ENCODE measurements at regions not wholly inside any gene's neighbourhood (a gene's known extent, or its start where the extent isn't known, plus 50 kb on each side); places are given as distances from the start of the nearest gene placed in this dataset.
"Not testable (repeated sequence)": the region's sequence is repeated elsewhere in the genome, so short reads cannot be mapped to it uniquely, and the experiment has no call there.

- TF ChIP-seq CTCF (IDR thresholded peaks at IDR 0.05): no peak
- Histone ChIP-seq H3K27ac (no peak overlapping the region), H3K4me3 (no peak overlapping the region)
- DNase-seq (ENCODE audit: low spot score): peak; percentile 61
Observed at GRCh38 chr16:88170528-88170991, 212.2 kb upstream of the ZNF469 start.

- H3K4me3 ChIP-seq; H3K27ac ChIP-seq; DNase-seq (ENCODE audit: low spot score): not testable (repeated sequence)
Observed at GRCh38 chr16:88171126-88171525, 211.6 kb upstream of the ZNF469 start.

GRCh38 chr16:88176184-88176583 lies 206.6 kb upstream of the ZNF469 start:
- not testable (repeated sequence) for H3K4me3 ChIP-seq; H3K27ac ChIP-seq; DNase-seq (ENCODE audit: low spot score)

GRCh38 chr16:88176591-88177180 lies 206.1 kb upstream of the ZNF469 start:
- DNase-seq (ENCODE audit: low spot score): peak; percentile 24
- H3K27ac ChIP-seq, H3K4me3 ChIP-seq: not testable (repeated sequence)

GRCh38 chr16:88178251-88178650 lies 204.5 kb upstream of the ZNF469 start:
- DNase-seq (ENCODE audit: low spot score): peak; percentile 19
- H3K4me3 ChIP-seq, H3K27ac ChIP-seq: not testable (repeated sequence)

GRCh38 chr16:88178896-88179295 lies 203.9 kb upstream of the ZNF469 start:
- H3K27ac ChIP-seq, H3K4me3 ChIP-seq: not testable (repeated sequence)
- peak; percentile 26 for DNase-seq (ENCODE audit: low spot score)

DNA sequence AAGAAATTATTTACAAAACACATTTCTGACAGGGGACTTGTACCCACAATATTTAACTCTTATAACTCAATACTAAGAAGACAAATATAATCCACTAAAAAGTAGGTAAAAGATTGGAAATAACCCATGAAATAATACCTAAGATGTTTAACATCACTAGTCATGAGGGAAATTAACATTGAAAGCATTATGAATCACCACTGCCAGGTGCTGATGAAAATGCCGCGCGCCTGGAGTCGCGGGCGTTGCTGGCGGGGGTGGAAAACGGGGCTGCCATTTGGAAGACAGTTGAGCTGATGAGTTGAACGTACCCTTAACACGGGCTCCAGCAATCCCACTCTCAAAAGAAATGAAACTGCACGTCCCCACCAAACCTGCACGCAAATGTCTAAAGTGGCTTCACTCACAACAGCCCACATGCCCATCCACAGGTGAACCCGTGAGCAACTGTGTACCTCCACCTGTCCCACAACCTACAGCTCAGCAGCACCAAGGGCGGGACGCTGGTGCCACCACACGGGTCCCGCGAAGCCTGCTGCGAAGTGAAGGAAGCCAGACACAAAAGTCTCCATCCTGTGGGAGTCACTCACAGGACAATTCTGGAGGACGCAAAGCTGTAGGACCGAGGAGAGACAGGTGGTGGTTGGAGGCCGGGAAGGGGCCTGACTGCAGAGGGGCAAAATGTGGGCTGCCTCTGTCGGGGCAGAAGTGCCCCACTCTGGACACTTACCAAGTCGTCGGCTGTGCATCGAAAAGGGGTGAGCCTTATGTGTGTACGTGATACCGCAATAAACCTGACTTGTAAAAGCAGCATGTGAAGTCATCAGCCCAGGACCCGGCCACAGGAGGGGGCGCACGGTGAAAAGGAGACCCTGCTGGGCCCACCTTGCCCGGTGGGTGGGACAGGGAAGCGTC lies 199.5 kb upstream of the ZNF469 start:
- not testable (repeated sequence) for DNase-seq (ENCODE audit: low spot score); H3K27ac ChIP-seq; H3K4me3 ChIP-seq

- H3K4me3 ChIP-seq; DNase-seq (ENCODE audit: low spot score); H3K27ac ChIP-seq: not testable (repeated sequence)
Observed at GRCh38 chr16:88184053-88184452, 198.7 kb upstream of the ZNF469 start.

- H3K4me3 ChIP-seq, H3K27ac ChIP-seq: not testable (repeated sequence)
- peak; percentile 36 for DNase-seq (ENCODE audit: low spot score)
Observed at GRCh38 chr16:88184566-88185355, 198.0 kb upstream of the ZNF469 start.

DNA sequence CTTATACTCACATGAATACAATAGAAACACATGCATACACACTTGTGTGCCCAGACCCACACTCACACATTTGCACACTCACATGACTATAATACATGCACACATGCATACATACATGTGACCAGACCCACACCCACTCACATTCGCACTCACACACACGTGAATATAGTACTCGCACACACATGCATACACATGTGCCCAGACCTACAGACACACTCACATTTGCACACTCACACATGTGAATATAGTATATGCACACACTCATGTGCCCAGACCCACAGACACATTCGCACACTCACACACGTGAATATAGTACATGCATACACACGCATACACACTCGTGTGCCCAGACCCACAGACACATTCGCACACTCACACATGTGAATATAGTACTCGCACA lies 197.4 kb upstream of the ZNF469 start:
- not testable (repeated sequence) for H3K4me3 ChIP-seq; H3K27ac ChIP-seq; DNase-seq (ENCODE audit: low spot score)

- peak; percentile 59 for DNase-seq (ENCODE audit: low spot score)
- H3K4me3 ChIP-seq: peak overlapping the region; percentile 30
- not testable (repeated sequence) for H3K27ac ChIP-seq
Observed at GRCh38 chr16:88185976-88186888, 196.5 kb upstream of the ZNF469 start.

- peak; percentile 55 for DNase-seq (ENCODE audit: low spot score)
- H3K27ac ChIP-seq, H3K4me3 ChIP-seq: not testable (repeated sequence)
Observed at GRCh38 chr16:88186889-88187870, 195.6 kb upstream of the ZNF469 start.

DNA sequence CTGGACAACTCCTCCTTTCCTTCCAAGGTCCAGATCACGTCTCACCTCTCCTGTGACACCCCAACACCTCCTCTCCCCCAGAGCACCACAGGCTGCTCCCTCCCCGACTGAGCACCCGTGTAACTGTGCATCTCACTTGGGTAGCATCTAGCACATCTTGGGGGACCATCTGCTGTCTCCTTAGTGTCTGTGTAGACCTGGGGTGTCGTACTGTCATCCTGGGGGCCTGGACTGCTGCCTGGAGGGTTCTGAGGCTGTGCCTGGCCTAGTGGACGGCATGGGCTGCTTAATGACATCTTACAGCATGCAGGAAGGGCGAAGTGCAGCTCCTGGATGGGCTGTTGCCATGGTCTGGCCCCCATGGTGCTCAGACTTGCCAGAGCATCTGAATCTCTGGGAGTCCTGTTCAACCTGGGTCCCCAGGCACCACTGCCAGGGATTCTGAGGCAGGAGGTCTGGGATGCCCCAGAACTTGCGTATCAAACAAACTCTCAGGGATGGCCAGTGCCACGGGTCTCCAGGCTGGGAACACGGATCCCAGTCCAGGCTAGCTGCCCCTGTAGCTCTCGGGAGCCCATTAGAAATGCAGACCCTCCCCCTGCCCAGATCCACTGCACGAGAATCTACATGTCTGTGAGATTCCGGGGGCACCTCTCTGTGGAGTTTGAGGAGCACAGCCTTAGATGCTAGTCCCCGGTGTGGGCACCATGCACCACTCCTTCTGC lies 194.4 kb upstream of the ZNF469 start:
- H3K4me3 ChIP-seq, H3K27ac ChIP-seq: not testable (repeated sequence)
- DNase-seq (ENCODE audit: low spot score): peak; percentile 54

DNA sequence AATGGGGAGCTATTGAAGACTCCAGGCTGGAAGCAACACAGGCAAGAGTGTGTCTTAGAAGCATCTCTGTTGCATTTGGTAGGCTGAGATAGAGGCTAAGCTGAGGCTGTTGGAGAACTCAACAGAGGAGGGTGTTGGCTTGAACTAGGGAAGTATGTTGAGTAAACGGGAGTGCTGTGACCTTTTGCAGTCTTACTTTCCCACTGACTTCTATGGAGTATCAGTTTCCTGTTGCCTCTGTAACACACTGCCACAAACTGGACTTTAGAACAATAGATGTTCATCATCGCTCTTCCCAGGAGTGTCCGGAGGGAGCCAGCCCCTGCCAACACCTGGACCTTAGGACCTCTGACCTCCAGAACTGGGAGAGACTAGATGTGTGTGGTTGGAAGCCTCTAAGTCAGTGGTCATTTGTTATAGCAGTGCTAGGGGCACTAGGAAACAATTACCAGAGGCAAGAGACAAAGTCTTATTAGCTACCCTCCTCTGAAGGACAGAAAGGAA lies 192.1 kb upstream of the ZNF469 start:
- not testable (repeated sequence) for DNase-seq (ENCODE audit: low spot score); H3K27ac ChIP-seq; H3K4me3 ChIP-seq

GRCh38 chr16:88191168-88191567 lies 191.6 kb upstream of the ZNF469 start:
- not testable (repeated sequence) for H3K27ac ChIP-seq, H3K4me3 ChIP-seq
- DNase-seq (ENCODE audit: low spot score): peak; percentile 43

Measured in coronary artery (tissue), 2 donors.